Liver (tissue), 8 donors: ENCODE measurements at regions not wholly inside any gene's neighbourhood (a gene's known extent, or its start where the extent isn't known, plus 50 kb on each side); places are given as distances from the start of the nearest gene placed in this dataset.

Experiments
- DNase-seq: peaks from one replicate; pipeline ENCODE4 v3.0.0-alpha.2; 2017; ENCODE audit warnings: low spot score
- H3K27ac ChIP-seq, 2 donors: one replicate each; pipeline ENCODE4 v1.7.0; 2013; ENCODE audit warnings: inconsistent platforms in 2 of 2, low read length in 2 of 2, control low read depth in 1 of 2, low read depth in 1 of 2, mild to moderate bottlenecking in 1 of 2
- H3K27me3 ChIP-seq, 4 donors: one replicate each; pipeline versions ENCODE4 v1.6.1 to v1.7.0; 2013; ENCODE audit warnings: low read length in 3 of 4, inconsistent platforms in 1 of 4, mild to moderate bottlenecking in 1 of 4, moderate library complexity in 1 of 4; ENCODE audit not compliant: control insufficient read depth in 4 of 4, insufficient read depth in 4 of 4
- H3K36me3 ChIP-seq, 4 donors: one replicate each; pipeline versions ENCODE4 v1.6.1 to v1.7.0; 2013; ENCODE audit warnings: low read length in 3 of 4, mild to moderate bottlenecking in 3 of 4, low read depth in 1 of 4, moderate library complexity in 1 of 4; ENCODE audit not compliant: control insufficient read depth in 4 of 4, insufficient read depth in 3 of 4
- H3K4me1 ChIP-seq, 4 donors: one replicate each; pipeline versions ENCODE4 v1.6.1 to v1.7.0; 2013; ENCODE audit warnings: low read length in 3 of 4, mild to moderate bottlenecking in 3 of 4, moderate library complexity in 1 of 4; ENCODE audit not compliant: control insufficient read depth in 4 of 4, insufficient read depth in 4 of 4
- H3K4me3 ChIP-seq, 3 donors: one replicate each; pipeline versions ENCODE4 v1.6.1 to v1.7.0; 2013; ENCODE audit warnings: low read length in 3 of 3, control low read depth in 1 of 3, low read depth in 1 of 3, mild to moderate bottlenecking in 1 of 3
- H3K9ac ChIP-seq, 2 donors: one replicate each; pipeline ENCODE4 v1.7.0; 2013; ENCODE audit warnings: low read length in 2 of 2, mild to moderate bottlenecking in 2 of 2, moderate library complexity in 2 of 2, control low read depth in 1 of 2, low read depth in 1 of 2
- H3K9me3 ChIP-seq, 4 donors: one replicate each; pipeline versions ENCODE4 v1.6.1 to v1.7.0; 2013; ENCODE audit warnings: low read length in 3 of 4; ENCODE audit not compliant: control insufficient read depth in 4 of 4
- FOXA1 ChIP-seq: IDR thresholded peaks from 2 replicates; pipeline ENCODE4 v1.6.1; 2016; ENCODE audit warnings: antibody characterized with exemption
- FOXA2 ChIP-seq: IDR thresholded peaks from 2 replicates; pipeline ENCODE4 v1.6.1; 2016; ENCODE audit warnings: antibody characterized with exemption
- GABPA ChIP-seq, 2 donors: IDR thresholded peaks in 1 of 2; conservative IDR thresholded peaks in 1 of 2; 2 replicates each; pipeline ENCODE4 v1.6.1; 2016; ENCODE audit warnings: antibody characterized with exemption in 2 of 2, mild to moderate bottlenecking in 1 of 2, moderate library complexity in 1 of 2
- HNF4A ChIP-seq, 2 donors: conservative IDR thresholded peaks; 2 replicates each; pipeline ENCODE4 v1.6.1; 2016; ENCODE audit warnings: antibody characterized with exemption in 2 of 2, mild to moderate bottlenecking in 2 of 2
- HNF4G ChIP-seq: IDR thresholded peaks from 2 replicates; pipeline ENCODE4 v1.6.1; 2016; ENCODE audit warnings: antibody characterized with exemption
- JUND ChIP-seq, 2 donors: IDR thresholded peaks; 2 replicates each; pipeline ENCODE4 v1.6.1; 2016; ENCODE audit warnings: antibody characterized with exemption in 2 of 2
- MAX ChIP-seq: IDR thresholded peaks from 2 replicates; pipeline ENCODE4 v1.6.1; 2016; ENCODE audit warnings: antibody characterized with exemption
- RAD21 ChIP-seq, 2 donors: IDR thresholded peaks; 2 replicates each; pipeline ENCODE4 v1.6.1; 2016; ENCODE audit warnings: antibody characterized with exemption in 2 of 2, mild to moderate bottlenecking in 2 of 2
- REST ChIP-seq: IDR thresholded peaks from 2 replicates; pipeline ENCODE4 v1.6.1; 2016; ENCODE audit warnings: antibody characterized with exemption, mild to moderate bottlenecking
- SP1 ChIP-seq: IDR thresholded peaks from 2 replicates; pipeline ENCODE4 v1.6.1; 2018; ENCODE audit warnings: antibody characterized with exemption, mild to moderate bottlenecking
- TAF1 ChIP-seq: conservative IDR thresholded peaks from 2 replicates; pipeline ENCODE4 v1.6.1; 2016; ENCODE audit warnings: antibody characterized with exemption, mild to moderate bottlenecking
- YY1 ChIP-seq: IDR thresholded peaks from 2 replicates; pipeline ENCODE4 v1.6.1; 2016; ENCODE audit warnings: antibody characterized with exemption, mild to moderate bottlenecking
- WGBS: extraction: QIAGEN DNeasy Blood & Tissue Kit; methylation state at CpG from one replicate; pipeline ENCODE4 v1.1.7; 2013; 5-methylcytosine and 5-hydroxymethylcytosine counted together
- TF ChIP-seq, protein P1 (sequence below): IDR thresholded peaks from 2 replicates; pipeline ENCODE4 v1.6.1; 2016; ENCODE audit warnings: antibody characterized with exemption
- TF ChIP-seq, protein P2 (sequence below): fragments of 150-350 bp; IDR thresholded peaks from 2 replicates; pipeline ENCODE4 v1.5.1; 2017; ENCODE audit warnings: improper control_type of control experiment, low read depth, low read length; ENCODE audit not compliant: missing input control
- donor health status: healthy.
- donor health status: healthy.
- donor health status: healthy.
- donor health status: healthy.
- donor health status: healthy.

GRCh38 chr3:168364967-168365366 is 269.2 kb upstream of the GOLIM4 start:
- 79% methylated on average over 1 of the region's 1 CpG for WGBS
- no peaks in the 10 kb centered on the region for H3K9me3 ChIP-seq
- DNase-seq: no peak
- no peaks in the 10 kb centered on the region for H3K27me3 ChIP-seq
- TF ChIP-seq JUND (IDR thresholded peaks at IDR 0.05) (no peak), REST (no peak), HNF4A (conservative IDR thresholded peaks at IDR 0.05) (no peak), GABPA (IDR thresholded peaks at IDR 0.05 in 1 of 2, conservative IDR thresholded peaks at IDR 0.05 in 1 of 2) (no peak), TAF1 (no peak), YY1 (no peak), HNF4G (no peak)
- TF ChIP-seq, protein P1, sequence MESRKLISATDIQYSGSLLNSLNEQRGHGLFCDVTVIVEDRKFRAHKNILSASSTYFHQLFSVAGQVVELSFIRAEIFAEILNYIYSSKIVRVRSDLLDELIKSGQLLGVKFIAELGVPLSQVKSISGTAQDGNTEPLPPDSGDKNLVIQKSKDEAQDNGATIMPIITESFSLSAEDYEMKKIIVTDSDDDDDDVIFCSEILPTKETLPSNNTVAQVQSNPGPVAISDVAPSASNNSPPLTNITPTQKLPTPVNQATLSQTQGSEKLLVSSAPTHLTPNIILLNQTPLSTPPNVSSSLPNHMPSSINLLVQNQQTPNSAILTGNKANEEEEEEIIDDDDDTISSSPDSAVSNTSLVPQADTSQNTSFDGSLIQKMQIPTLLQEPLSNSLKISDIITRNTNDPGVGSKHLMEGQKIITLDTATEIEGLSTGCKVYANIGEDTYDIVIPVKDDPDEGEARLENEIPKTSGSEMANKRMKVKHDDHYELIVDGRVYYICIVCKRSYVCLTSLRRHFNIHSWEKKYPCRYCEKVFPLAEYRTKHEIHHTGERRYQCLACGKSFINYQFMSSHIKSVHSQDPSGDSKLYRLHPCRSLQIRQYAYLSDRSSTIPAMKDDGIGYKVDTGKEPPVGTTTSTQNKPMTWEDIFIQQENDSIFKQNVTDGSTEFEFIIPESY: no peak
- H3K4me1 ChIP-seq: no peaks in the 10 kb centered on the region
- no peak overlapping the region for H3K4me3 ChIP-seq
- H3K9ac ChIP-seq: no peak overlapping the region
- H3K27ac ChIP-seq: no peak overlapping the region
- no peaks in the 10 kb centered on the region for H3K36me3 ChIP-seq

DNA sequence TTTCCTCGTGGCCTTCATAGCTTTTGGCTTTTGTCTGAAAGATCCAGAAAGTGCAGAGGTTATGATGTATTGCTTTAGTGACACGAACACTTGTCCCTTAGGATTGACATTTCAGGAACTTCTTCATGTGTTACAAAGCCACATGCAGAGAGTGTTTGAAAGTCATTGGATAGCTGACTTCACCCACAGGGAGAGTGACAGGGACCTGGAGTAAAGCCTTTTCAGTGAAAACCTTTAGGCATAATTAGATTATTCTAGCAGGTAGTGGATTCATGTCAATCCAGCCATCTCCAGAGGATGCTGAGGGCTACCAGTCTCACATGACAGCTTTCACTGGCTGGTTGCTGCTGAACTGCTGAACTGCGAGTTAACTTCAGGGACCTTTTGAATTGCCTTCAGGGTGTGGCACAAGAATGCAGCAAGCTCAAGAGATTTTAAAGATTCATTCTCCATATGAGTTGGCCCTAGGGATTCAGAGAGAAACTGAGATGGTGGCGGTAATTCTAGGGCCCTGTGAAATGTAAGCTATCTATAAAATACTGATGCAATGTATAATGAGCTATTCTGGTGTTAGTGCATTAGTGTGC is 267.0 kb upstream of the GOLIM4 start:
- no peaks in the 10 kb centered on the region for H3K36me3 ChIP-seq
- H3K4me3 ChIP-seq: no peak overlapping the region
- H3K9ac ChIP-seq: no peak overlapping the region
- TF ChIP-seq, protein P2, sequence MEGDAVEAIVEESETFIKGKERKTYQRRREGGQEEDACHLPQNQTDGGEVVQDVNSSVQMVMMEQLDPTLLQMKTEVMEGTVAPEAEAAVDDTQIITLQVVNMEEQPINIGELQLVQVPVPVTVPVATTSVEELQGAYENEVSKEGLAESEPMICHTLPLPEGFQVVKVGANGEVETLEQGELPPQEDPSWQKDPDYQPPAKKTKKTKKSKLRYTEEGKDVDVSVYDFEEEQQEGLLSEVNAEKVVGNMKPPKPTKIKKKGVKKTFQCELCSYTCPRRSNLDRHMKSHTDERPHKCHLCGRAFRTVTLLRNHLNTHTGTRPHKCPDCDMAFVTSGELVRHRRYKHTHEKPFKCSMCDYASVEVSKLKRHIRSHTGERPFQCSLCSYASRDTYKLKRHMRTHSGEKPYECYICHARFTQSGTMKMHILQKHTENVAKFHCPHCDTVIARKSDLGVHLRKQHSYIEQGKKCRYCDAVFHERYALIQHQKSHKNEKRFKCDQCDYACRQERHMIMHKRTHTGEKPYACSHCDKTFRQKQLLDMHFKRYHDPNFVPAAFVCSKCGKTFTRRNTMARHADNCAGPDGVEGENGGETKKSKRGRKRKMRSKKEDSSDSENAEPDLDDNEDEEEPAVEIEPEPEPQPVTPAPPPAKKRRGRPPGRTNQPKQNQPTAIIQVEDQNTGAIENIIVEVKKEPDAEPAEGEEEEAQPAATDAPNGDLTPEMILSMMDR: no peak
- TF ChIP-seq, protein P1: no peak
- TF ChIP-seq MAX: no peak
- TF ChIP-seq FOXA2: no peak
- TF ChIP-seq FOXA1: no peak
- no peak for TF ChIP-seq SP1
- TF ChIP-seq TAF1: no peak
- TF ChIP-seq REST: no peak
- TF ChIP-seq GABPA (IDR thresholded peaks at IDR 0.05 in 1 of 2, conservative IDR thresholded peaks at IDR 0.05 in 1 of 2): no peak
- TF ChIP-seq JUND (IDR thresholded peaks at IDR 0.05): no peak
- no peak for TF ChIP-seq HNF4G
- no peak for TF ChIP-seq RAD21 (IDR thresholded peaks at IDR 0.05)
- H3K27me3 ChIP-seq: no peaks in the 10 kb centered on the region
- H3K4me1 ChIP-seq: no peaks in the 10 kb centered on the region
- no peak overlapping the region for H3K27ac ChIP-seq
- DNase-seq: no peak
- 81% methylated on average over 4 of the region's 4 CpGs for WGBS
- H3K9me3 ChIP-seq: no peaks in the 10 kb centered on the region
